HUES48 (cell line): ENCODE measurements at regions not wholly inside any gene's neighbourhood (a gene's known extent, or its start where the extent isn't known, plus 50 kb on each side); places are given as distances from the start of the nearest gene placed in this dataset.

Experiments used
- H3K27ac ChIP-seq: one replicate; pipeline ENCODE4 v1.7.0; 2013; ENCODE audit warnings: low read depth, low read length, inconsistent platforms
- H3K27me3 ChIP-seq: 2 replicates; pipeline ENCODE4 v1.6.1; 2013; ENCODE audit warnings: mild to moderate bottlenecking, low read length; ENCODE audit not compliant: control insufficient read depth, insufficient read depth
- H3K36me3 ChIP-seq: 2 replicates; pipeline ENCODE4 v1.6.1; 2013; ENCODE audit warnings: low read length; ENCODE audit not compliant: control insufficient read depth, insufficient read depth
- H3K4me1 ChIP-seq: 2 replicates; pipeline ENCODE4 v1.6.1; 2013; ENCODE audit warnings: mild to moderate bottlenecking, low read length; ENCODE audit not compliant: control insufficient read depth, insufficient read depth
- H3K4me3 ChIP-seq: 2 replicates; pipeline ENCODE4 v1.5.1; 2013; ENCODE audit warnings: mild to moderate bottlenecking, low read depth, low read length
- H3K9ac ChIP-seq: 2 replicates; pipeline ENCODE4 v1.6.1; 2013; ENCODE audit warnings: mild to moderate bottlenecking, low read depth, low read length, moderate library complexity
- H3K9me3 ChIP-seq: 2 replicates; pipeline ENCODE4 v1.6.1; 2013; ENCODE audit warnings: low read length; ENCODE audit not compliant: control insufficient read depth, insufficient read depth

- no peak overlapping the region for H3K27ac ChIP-seq
- no peaks in the 10 kb centered on the region for H3K4me1 ChIP-seq
- peaks cover 4% of the 10 kb centered on the region; the same call in 1 of the 2 replicates for H3K9me3 ChIP-seq
- no peak overlapping the region for H3K4me3 ChIP-seq
- no peak overlapping the region for H3K9ac ChIP-seq
- no peaks in the 10 kb centered on the region for H3K36me3 ChIP-seq
- no peaks in the 10 kb centered on the region for H3K27me3 ChIP-seq
Measured at GRCh38 chr10:47092831-47093230, 181.6 kb downstream of the PTPN20 start.

- H3K9ac ChIP-seq: no peak overlapping the region
- H3K27ac ChIP-seq: no peak overlapping the region
- H3K9me3 ChIP-seq: peaks cover 4% of the 10 kb centered on the region; the same call in 1 of the 2 replicates
- H3K27me3 ChIP-seq: no peaks in the 10 kb centered on the region
- no peaks in the 10 kb centered on the region for H3K36me3 ChIP-seq
- H3K4me3 ChIP-seq: no peak overlapping the region
- H3K4me1 ChIP-seq: no peaks in the 10 kb centered on the region
Measured at GRCh38 chr10:47094126-47094525, 182.9 kb downstream of the PTPN20 start.

GRCh38 chr10:47094636-47095035, 183.4 kb downstream of the PTPN20 start:
- no peak overlapping the region for H3K27ac ChIP-seq
- H3K4me3 ChIP-seq: no peak overlapping the region
- H3K36me3 ChIP-seq: no peaks in the 10 kb centered on the region
- no peaks in the 10 kb centered on the region for H3K4me1 ChIP-seq
- H3K9ac ChIP-seq: no peak overlapping the region
- peaks cover 4% of the 10 kb centered on the region; the same call in 1 of the 2 replicates for H3K9me3 ChIP-seq
- no peaks in the 10 kb centered on the region for H3K27me3 ChIP-seq

GRCh38 chr10:47095211-47095610, 184.0 kb downstream of the PTPN20 start:
- no peak overlapping the region for H3K4me3 ChIP-seq
- no peaks in the 10 kb centered on the region for H3K27me3 ChIP-seq
- peaks cover 4% of the 10 kb centered on the region; the same call in 1 of the 2 replicates for H3K9me3 ChIP-seq
- no peaks in the 10 kb centered on the region for H3K36me3 ChIP-seq
- no peak overlapping the region for H3K27ac ChIP-seq
- no peaks in the 10 kb centered on the region for H3K4me1 ChIP-seq
- no peak overlapping the region for H3K9ac ChIP-seq

GRCh38 chr10:47095848-47096612, 184.8 kb downstream of the PTPN20 start:
- H3K4me1 ChIP-seq: no peaks in the 10 kb centered on the region
- no peak overlapping the region for H3K9ac ChIP-seq
- no peak overlapping the region for H3K4me3 ChIP-seq
- no peaks in the 10 kb centered on the region for H3K36me3 ChIP-seq
- H3K27ac ChIP-seq: no peak overlapping the region
- peaks cover 4% of the 10 kb centered on the region; the same call in 1 of the 2 replicates for H3K9me3 ChIP-seq
- no peaks in the 10 kb centered on the region for H3K27me3 ChIP-seq

GRCh38 chr10:47098238-47098637, 187.0 kb downstream of the PTPN20 start:
- Histone ChIP-seq H3K9me3 (peaks cover 4% of the 10 kb centered on the region; the same call in 1 of the 2 replicates), H3K36me3 (no peaks in the 10 kb centered on the region), H3K4me3 (no peak overlapping the region), H3K27me3 (no peaks in the 10 kb centered on the region), H3K27ac (no peak overlapping the region), H3K4me1 (no peaks in the 10 kb centered on the region), H3K9ac (no peak overlapping the region)

- peaks cover 4% of the 10 kb centered on the region; the same call in 1 of the 2 replicates for H3K9me3 ChIP-seq
- H3K4me1 ChIP-seq: no peaks in the 10 kb centered on the region
- H3K27me3 ChIP-seq: no peaks in the 10 kb centered on the region
- no peak overlapping the region for H3K9ac ChIP-seq
- H3K36me3 ChIP-seq: no peaks in the 10 kb centered on the region
- H3K4me3 ChIP-seq: no peak overlapping the region
- H3K27ac ChIP-seq: no peak overlapping the region
Measured at GRCh38 chr10:47098964-47099363, 187.7 kb downstream of the PTPN20 start.

GRCh38 chr10:47099474-47099873, 188.2 kb downstream of the PTPN20 start:
- peaks cover 4% of the 10 kb centered on the region; the same call in 1 of the 2 replicates for H3K9me3 ChIP-seq
- H3K27ac ChIP-seq: no peak overlapping the region
- no peaks in the 10 kb centered on the region for H3K36me3 ChIP-seq
- no peak overlapping the region for H3K4me3 ChIP-seq
- no peaks in the 10 kb centered on the region for H3K4me1 ChIP-seq
- H3K9ac ChIP-seq: no peak overlapping the region
- H3K27me3 ChIP-seq: no peaks in the 10 kb centered on the region

GRCh38 chr10:47101196-47101595, 190.0 kb downstream of the PTPN20 start:
- H3K27ac ChIP-seq: no peak overlapping the region

DNA sequence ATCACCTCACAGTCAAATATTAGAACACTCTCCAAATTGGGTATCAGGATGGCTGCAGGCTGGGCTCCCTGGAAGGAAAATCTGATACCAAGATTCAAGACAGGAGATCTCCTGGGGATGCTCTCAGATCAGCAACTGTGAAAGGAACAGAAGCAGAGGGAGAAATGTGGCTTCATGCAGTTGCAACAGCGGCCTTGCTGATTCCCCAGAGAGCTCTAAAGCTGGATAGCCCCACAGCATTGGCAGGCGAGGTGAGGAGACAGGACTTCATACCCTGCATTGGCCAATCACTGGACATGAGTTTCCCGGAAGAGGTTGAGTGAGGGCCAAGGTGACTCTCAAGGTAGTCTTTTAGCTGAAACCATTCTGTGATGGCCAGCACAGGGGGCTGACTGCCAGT, 190.6 kb downstream of the PTPN20 start:
- Histone ChIP-seq H3K4me3 (no peak overlapping the region), H3K36me3 (no peaks in the 10 kb centered on the region), H3K4me1 (no peaks in the 10 kb centered on the region), H3K27ac (no peak overlapping the region), H3K9me3 (no peaks in the 10 kb centered on the region), H3K27me3 (no peaks in the 10 kb centered on the region), H3K9ac (no peak overlapping the region)

More at GRCh38 chr10:47101196-47101595, 190.0 kb downstream of the PTPN20 start:
- H3K9ac ChIP-seq: no peak overlapping the region
- no peaks in the 10 kb centered on the region for H3K36me3 ChIP-seq
- no peak overlapping the region for H3K4me3 ChIP-seq
- H3K27me3 ChIP-seq: no peaks in the 10 kb centered on the region
- no peaks in the 10 kb centered on the region for H3K9me3 ChIP-seq
- no peaks in the 10 kb centered on the region for H3K4me1 ChIP-seq

- Histone ChIP-seq H3K4me3 (no peak overlapping the region), H3K9me3 (no peaks in the 10 kb centered on the region), H3K4me1 (no peaks in the 10 kb centered on the region), H3K27ac (no peak overlapping the region), H3K36me3 (no peaks in the 10 kb centered on the region), H3K9ac (no peak overlapping the region), H3K27me3 (no peaks in the 10 kb centered on the region)
Measured at GRCh38 chr10:47104151-47104605, 192.9 kb downstream of the PTPN20 start.
